ENCODE measurements at regions not wholly inside any gene's neighbourhood (a gene's known extent, or its start where the extent isn't known, plus 50 kb on each side); places are given as distances from the start of the nearest gene placed in this dataset.

- no peak for DNase-seq (ENCODE audit: low read depth in 2 of 3, low spot score in 1 of 3)
These were observed 98.1 kb upstream of the FER start for GRCh38 chr5:108649646-108650045.

- DNase-seq (ENCODE audit: low read depth in 2 of 3, low spot score in 1 of 3), result no peak
These were observed 98.6 kb upstream of the FER start for GRCh38 chr5:108649106-108649505.

- peak; percentile 22 to 53 (median 24) for DNase-seq (ENCODE audit: low read depth in 2 of 3, low spot score in 1 of 3)
These were observed 105.4 kb upstream of the FER start for GRCh38 chr5:108642170-108642906.

- no peak for DNase-seq (ENCODE audit: low read depth in 2 of 3, low spot score in 1 of 3)
These were observed 106.1 kb upstream of the FER start for GRCh38 chr5:108641596-108641995.

GRCh38 chr5:108639366-108639765 is 108.3 kb upstream of the FER start:
- no peak for DNase-seq (ENCODE audit: low read depth in 2 of 3, low spot score in 1 of 3)

GRCh38 chr5:108638021-108638420 is 109.7 kb upstream of the FER start:
- DNase-seq (ENCODE audit: low read depth in 2 of 3, low spot score in 1 of 3), result no peak

- DNase-seq (ENCODE audit: low read depth in 2 of 3, low spot score in 1 of 3), result no peak
These were observed 110.6 kb upstream of the FER start for GRCh38 chr5:108637134-108637533.

GRCh38 chr5:108636135-108636853 is 111.4 kb upstream of the FER start:
- DNase-seq (ENCODE audit: low read depth in 2 of 3, low spot score in 1 of 3), result no peak

- no peak for DNase-seq (ENCODE audit: low read depth in 2 of 3, low spot score in 1 of 3)
These were observed 112.9 kb upstream of the FER start for GRCh38 chr5:108634617-108635288.

- no peak for DNase-seq (ENCODE audit: low read depth in 2 of 3, low spot score in 1 of 3)
These were observed 113.6 kb upstream of the FER start for GRCh38 chr5:108634010-108634616.

- DNase-seq (ENCODE audit: low read depth in 2 of 3, low spot score in 1 of 3), result no peak
These were observed 117.7 kb upstream of the FER start for GRCh38 chr5:108629779-108630528.

GRCh38 chr5:108625654-108626053 is 122.0 kb upstream of the FER start:
- no peak for DNase-seq (ENCODE audit: low read depth in 2 of 3, low spot score in 1 of 3)

GRCh38 chr5:108623826-108624225 is 123.9 kb upstream of the FER start:
- no peak for DNase-seq (ENCODE audit: low read depth in 2 of 3, low spot score in 1 of 3)

- DNase-seq (ENCODE audit: low read depth in 2 of 3, low spot score in 1 of 3), result no peak
These were observed 127.2 kb upstream of the FER start for GRCh38 chr5:108620516-108620915.

GRCh38 chr5:108619815-108620214 is 127.9 kb upstream of the FER start:
- DNase-seq (ENCODE audit: low read depth in 2 of 3, low spot score in 1 of 3), result no peak

- no peak for DNase-seq (ENCODE audit: low read depth in 2 of 3, low spot score in 1 of 3)
These were observed 129.9 kb upstream of the FER start for GRCh38 chr5:108617467-108618435.

GRCh38 chr5:108615216-108615615 is 132.5 kb upstream of the FER start:
- DNase-seq (ENCODE audit: low read depth in 2 of 3, low spot score in 1 of 3), result no peak

GRCh38 chr5:108607421-108607820 is 140.3 kb upstream of the FER start:
- DNase-seq (ENCODE audit: low read depth in 2 of 3, low spot score in 1 of 3), result no peak

GRCh38 chr5:108606185-108606584 is 141.5 kb upstream of the FER start:
- DNase-seq (ENCODE audit: low read depth in 2 of 3, low spot score in 1 of 3), result no peak

- DNase-seq (ENCODE audit: low read depth in 2 of 3, low spot score in 1 of 3), result no peak
These were observed 144.9 kb upstream of the FER start for GRCh38 chr5:108602830-108603229.
